Psoas muscle (tissue), 7 donors: ENCODE measurements at regions not wholly inside any gene's neighbourhood (a gene's known extent, or its start where the extent isn't known, plus 50 kb on each side); places are given as distances from the start of the nearest gene placed in this dataset.
"Not testable (repeated sequence)": the region's sequence is repeated elsewhere in the genome, so short reads cannot be mapped to it uniquely, and the experiment has no call there.

Experiments
- ATAC-seq, 4 donors: fragments of 200-7000 bp; cut with Tn5 transposase; one replicate each; pipeline ENCODE4 v1.9.1; 2020; ENCODE audit warnings: moderate library complexity in 3 of 4, mild to moderate bottlenecking in 2 of 4
- DNase-seq, 2 donors: peaks; one replicate each; pipeline ENCODE4 v3.0.0-alpha.2; 2020
- H3K27ac ChIP-seq: fragments of 200-600 bp; one replicate; pipeline ENCODE4 v1.8.0; 2022
- H3K27me3 ChIP-seq, 3 donors: fragments of 200-600 bp in 1 of 3; one replicate each; pipeline versions ENCODE4 v1.6.1 to v1.8.0; 2013 to 2022; ENCODE audit warnings: low read length in 2 of 3, mild to moderate bottlenecking in 2 of 3, moderate library complexity in 1 of 3; ENCODE audit not compliant: insufficient read depth in 3 of 3
- H3K36me3 ChIP-seq, 2 donors: fragments of 200-600 bp in 1 of 2; one replicate each; pipeline versions ENCODE4 v1.6.1 to v1.8.0; 2013 to 2022; ENCODE audit warnings: low read depth in 1 of 2, mild to moderate bottlenecking in 1 of 2, moderate library complexity in 1 of 2; ENCODE audit not compliant: insufficient read depth in 1 of 2
- H3K4me1 ChIP-seq: fragments of 200-600 bp; one replicate; pipeline ENCODE4 v1.8.0; 2022
- H3K4me3 ChIP-seq: fragments of 200-600 bp; one replicate; pipeline ENCODE4 v1.8.0; 2022; ENCODE audit warnings: mild to moderate bottlenecking
- H3K9me3 ChIP-seq: fragments of 200-600 bp; one replicate; pipeline ENCODE4 v1.8.0; 2022
- CTCF ChIP-seq: fragments of 200-600 bp; IDR thresholded peaks from one replicate; pipeline ENCODE4 v1.8.0; 2022; ENCODE audit warnings: antibody characterized with exemption
- WGBS, 3 donors: extraction: QIAGEN DNeasy Blood & Tissue Kit; methylation state at CpG; one replicate each; pipeline versions ENCODE4 v1.1.6 to v1.1.7; 2013; 5-methylcytosine and 5-hydroxymethylcytosine counted together
- intact Hi-C, 2 donors: fragments of 100-400 bp; cut with DNase I; formaldehyde crosslinking; loops; one replicate each; pipeline versions ENCODE4 v1.11.0 to v1.14.2; 2022
- donor health status: healthy with polysubstance abuse.
- donor health status: DM: no; HTN: no; CAD: no; lungs with moderate emphysema.
- donor health status: Bipolar disorder and iron deficiency.
- donor health status: healthy.
- donor health status: DM: yes; HTN: yes; CAD: no.
- donor health status: DM: no; HTN: no; CAD: no.
- donor health status: DM: yes; HTN: yes; CAD: no.

GRCh38 chr12:86597431-86597830 lies 341.2 kb upstream of the MGAT4C start:
- Histone ChIP-seq H3K4me3 (no peak overlapping the region), H3K27ac (no peak overlapping the region), H3K36me3 (no peaks in the 10 kb centered on the region), H3K4me1 (no peaks in the 10 kb centered on the region), H3K9me3 (no peaks in the 10 kb centered on the region), H3K27me3 (no peaks in the 10 kb centered on the region)
- ATAC-seq (no peak), DNase-seq (no peak)
- TF ChIP-seq CTCF = no peak
- intact Hi-C loops = no loop called here

- DNase-seq = no peak
These were observed 334.1 kb upstream of the MGAT4C start for GRCh38 chr12:86590296-86590695.

GRCh38 chr12:86574143-86574542 lies 318.0 kb upstream of the MGAT4C start:
- ATAC-seq = no peak

More at GRCh38 chr12:86590296-86590695, 334.1 kb upstream of the MGAT4C start:
- H3K36me3 ChIP-seq = no peaks in the 10 kb centered on the region
- H3K4me1 ChIP-seq = no peaks in the 10 kb centered on the region
- H3K27ac ChIP-seq = no peak overlapping the region
- ATAC-seq = no peak
- no peaks in the 10 kb centered on the region for H3K9me3 ChIP-seq
- intact Hi-C loops = no loop called here
- TF ChIP-seq CTCF = no peak
- H3K4me3 ChIP-seq = no peak overlapping the region
- no peaks in the 10 kb centered on the region for H3K27me3 ChIP-seq

GRCh38 chr12:86572455-86572854 lies 316.3 kb upstream of the MGAT4C start:
- no peaks in the 10 kb centered on the region for H3K27me3 ChIP-seq
- ATAC-seq = no peak
- H3K36me3 ChIP-seq = no peaks in the 10 kb centered on the region
- no peak overlapping the region for H3K27ac ChIP-seq
- H3K9me3 ChIP-seq = no peaks in the 10 kb centered on the region
- intact Hi-C loops = no loop called here
- TF ChIP-seq CTCF = no peak
- H3K4me1 ChIP-seq = no peaks in the 10 kb centered on the region
- DNase-seq = no peak
- no peak overlapping the region for H3K4me3 ChIP-seq
- WGBS, 3 donors = 0 to 23% (median 10%) methylated on average over 1 of the region's 1 CpG

More at GRCh38 chr12:86574143-86574542, 318.0 kb upstream of the MGAT4C start:
- Histone ChIP-seq H3K4me1 (no peaks in the 10 kb centered on the region), H3K27me3 (no peaks in the 10 kb centered on the region), H3K36me3 (no peaks in the 10 kb centered on the region), H3K9me3 (no peaks in the 10 kb centered on the region), H3K27ac (no peak overlapping the region), H3K4me3 (no peak overlapping the region)
- intact Hi-C loops = no loop called here
- TF ChIP-seq CTCF = no peak
- DNase-seq = no peak

GRCh38 chr12:86565038-86565437 lies 308.8 kb upstream of the MGAT4C start:
- H3K9me3 ChIP-seq = no peaks in the 10 kb centered on the region
- no peak overlapping the region for H3K4me3 ChIP-seq
- H3K27me3 ChIP-seq = no peaks in the 10 kb centered on the region
- intact Hi-C loops = no loop called here
- no peak for ATAC-seq
- no peak overlapping the region for H3K27ac ChIP-seq
- DNase-seq = no peak
- 95 to 98% (median 97%) methylated on average over 2 of the region's 2 CpGs for WGBS, 3 donors
- no peak for TF ChIP-seq CTCF
- no peaks in the 10 kb centered on the region for H3K36me3 ChIP-seq
- no peaks in the 10 kb centered on the region for H3K4me1 ChIP-seq

- H3K36me3 ChIP-seq, H3K9me3 ChIP-seq, intact Hi-C loops, DNase-seq, H3K4me1 ChIP-seq, H3K4me3 ChIP-seq, H3K27me3 ChIP-seq, ATAC-seq, H3K27ac ChIP-seq: not testable (repeated sequence)
- 50 to 54% (median 53%) methylated on average over 5 of the region's 5 CpGs for WGBS, 3 donors
These were observed 299.3 kb upstream of the MGAT4C start for GRCh38 chr12:86555491-86555890.
